Caco-2 (cell line): ENCODE measurements at regions not wholly inside any gene's neighbourhood (a gene's known extent, or its start where the extent isn't known, plus 50 kb on each side); places are given as distances from the start of the nearest gene placed in this dataset.

Experiments
- BruUV-seq: library from RNA; stranded (reverse); fragments of 400-500 nt; replicated peaks from 2 replicates; lab custom pipeline; 2021; lab: Mats Ljungman, UMichigan
- CTCF ChIA-PET: fragments of 300-600 bp; sonication (Branson Sonifier 250); formaldehyde crosslinking; loops from one replicate; lab custom pipeline; 2022; ENCODE audit warnings: antibody characterized with exemption; lab: Charles Lee
- POLR2A ChIA-PET: fragments of 300-600 bp; sonication (Branson Sonifier 250); formaldehyde crosslinking; loops from one replicate; lab custom pipeline; 2022; ENCODE audit warnings: antibody characterized with exemption; lab: Charles Lee
- DNase-seq, 2 experiments: peaks; one replicate each; pipeline versions ENCODE4 v3.0.0 to v3.0.0-alpha.2; 2020 to 2022
- H3K27me3 ChIP-seq: replicated peaks from 2 replicates; pipeline ENCODE4 v1.6.0; 2011; ENCODE audit warnings: low read length; ENCODE audit not compliant: control insufficient read depth, insufficient read depth
- H3K36me3 ChIP-seq: 2 replicates; pipeline ENCODE4 v1.5.1; 2011; ENCODE audit warnings: low read length; ENCODE audit not compliant: control insufficient read depth, insufficient read depth
- H3K4me1 ChIP-seq: fragments of 250-450 bp; sonication (Bioruptor Pico); 2 replicates; pipeline ENCODE4 v1.5.1; 2020; ENCODE audit warnings: mild to moderate bottlenecking
- H3K4me3 ChIP-seq: 2 replicates; pipeline ENCODE4 v1.5.1; 2011; ENCODE audit warnings: low read depth, mild to moderate bottlenecking, control low read depth, low read length
- H3K9me3 ChIP-seq: fragments of 250-450 bp; sonication (Bioruptor Pico); 2 replicates; pipeline ENCODE4 v1.5.1; 2020; ENCODE audit warnings: mild to moderate bottlenecking, moderate library complexity
- H3K27ac Mint-ChIP-seq: one replicate; pipeline ENCODE4 v1.8.0; 2022; ENCODE audit warnings: mixed read lengths; ENCODE audit not compliant: unreplicated experiment
- H3K27me3 Mint-ChIP-seq: one replicate; pipeline ENCODE4 v1.8.0; 2022; ENCODE audit warnings: mixed read lengths; ENCODE audit not compliant: insufficient read depth, unreplicated experiment
- H3K36me3 Mint-ChIP-seq: one replicate; pipeline ENCODE4 v1.8.0; 2022; ENCODE audit warnings: mild to moderate bottlenecking, mixed read lengths; ENCODE audit not compliant: insufficient read depth, unreplicated experiment
- H3K4me1 Mint-ChIP-seq: one replicate; pipeline ENCODE4 v1.8.0; 2022; ENCODE audit warnings: low read depth, mixed read lengths; ENCODE audit not compliant: unreplicated experiment
- H3K4me3 Mint-ChIP-seq: one replicate; pipeline ENCODE4 v1.8.0; 2022; ENCODE audit warnings: mild to moderate bottlenecking, moderate library complexity, mixed read lengths; ENCODE audit not compliant: unreplicated experiment
- H3K9me3 Mint-ChIP-seq: one replicate; pipeline ENCODE4 v1.8.0; 2022; ENCODE audit warnings: mixed read lengths; ENCODE audit not compliant: unreplicated experiment
- CTCF ChIP-seq, 2 experiments: fragments of 200-600 bp in 1 of 2; IDR thresholded peaks; 1 replicate in 1 of 2; 2 replicates in 1 of 2; pipeline versions ENCODE4 v1.5.1 to v1.8.0; 2011 to 2022; ENCODE audit warnings: antibody characterized with exemption in 1 of 2, control low read depth in 1 of 2, inconsistent platforms in 1 of 2, low read depth in 1 of 2, low read length in 1 of 2, mild to moderate bottlenecking in 1 of 2, moderate library complexity in 1 of 2; ENCODE audit not compliant: insufficient read depth in 1 of 2, severe bottlenecking in 1 of 2, unreplicated experiment in 1 of 2
- intact Hi-C: fragments of 100-400 bp; cut with micrococcal nuclease; formaldehyde crosslinking; loops from one replicate; pipeline ENCODE4 v1.10.0; 2022; ENCODE audit not compliant: unreplicated experiment

- no peak overlapping the region for H3K4me3 Mint-ChIP-seq
- BruUV-seq, result no TSS peak
- no peak for TF ChIP-seq CTCF (IDR thresholded peaks at IDR 0.05; ENCODE audit: insufficient read depth in 1 of 2, low read depth in 1 of 2, low read length in 1 of 2, severe bottlenecking in 1 of 2, unreplicated experiment in 1 of 2)
Observed at GRCh38 chr21:35561116-35561515, 499.2 kb downstream of the SETD4 start.

DNA sequence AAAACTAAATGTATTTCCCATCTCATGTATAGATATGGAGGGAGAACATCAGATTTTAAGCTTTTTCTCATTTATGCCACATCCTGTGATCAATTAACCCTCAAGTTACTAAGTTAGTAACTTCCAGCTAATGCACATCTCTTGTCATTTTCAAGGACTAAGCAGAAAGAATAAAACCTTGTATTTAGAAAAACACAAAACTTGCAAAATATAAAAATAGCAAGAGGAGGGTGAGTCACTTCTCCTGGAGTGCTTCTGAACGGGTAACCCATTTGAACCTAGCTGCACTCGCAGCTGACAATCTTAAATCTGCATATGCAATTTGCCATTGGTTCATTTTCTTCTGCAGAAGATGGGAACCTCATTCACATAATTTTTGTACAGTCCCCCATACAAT lies 500.5 kb downstream of the SETD4 start:
- no peaks in the 10 kb centered on the region for H3K27me3 ChIP-seq
- H3K27ac Mint-ChIP-seq, result no peak overlapping the region
- H3K27me3 Mint-ChIP-seq, result no peaks in the 10 kb centered on the region
- H3K36me3 Mint-ChIP-seq, result no peaks in the 10 kb centered on the region
- no peaks in the 10 kb centered on the region for H3K36me3 ChIP-seq
- POLR2A ChIA-PET, result no interaction called here
- intact Hi-C loops, result no loop called here
- H3K9me3 ChIP-seq, result no peaks in the 10 kb centered on the region
- H3K4me1 Mint-ChIP-seq, result no peaks in the 10 kb centered on the region
- no TSS peak for BruUV-seq
- H3K9me3 Mint-ChIP-seq, result peaks cover 1% of the 10 kb centered on the region
- no peak overlapping the region for H3K4me3 Mint-ChIP-seq
- H3K4me1 ChIP-seq, result peaks cover under 1% of the 10 kb centered on the region; the same call in 1 of the 2 replicates
- no peak for TF ChIP-seq CTCF (IDR thresholded peaks at IDR 0.05; ENCODE audit: insufficient read depth in 1 of 2, low read depth in 1 of 2, low read length in 1 of 2, severe bottlenecking in 1 of 2, unreplicated experiment in 1 of 2)
- CTCF ChIA-PET, result no interaction called here
- no peak for DNase-seq
- H3K4me3 ChIP-seq, result no peak overlapping the region

More at GRCh38 chr21:35561116-35561515, 499.2 kb downstream of the SETD4 start:
- Mint-ChIP-seq H3K9me3 (no peaks in the 10 kb centered on the region), H3K27ac (no peak overlapping the region), H3K36me3 (no peaks in the 10 kb centered on the region), H3K27me3 (no peaks in the 10 kb centered on the region), H3K4me1 (peaks cover 8% of the 10 kb centered on the region)
- intact Hi-C loops, result no loop called here
- POLR2A ChIA-PET, result no interaction called here
- Histone ChIP-seq H3K27me3 (no peaks in the 10 kb centered on the region), H3K9me3 (no peaks in the 10 kb centered on the region), H3K4me1 (peaks cover 9% of the 10 kb centered on the region; the same call in 1 of the 2 replicates), H3K36me3 (no peaks in the 10 kb centered on the region), H3K4me3 (no peak overlapping the region)
- no peak for DNase-seq
- CTCF ChIA-PET, result no interaction called here

- no peaks in the 10 kb centered on the region for H3K36me3 Mint-ChIP-seq
- TF ChIP-seq CTCF (IDR thresholded peaks at IDR 0.05; ENCODE audit: insufficient read depth in 1 of 2, low read depth in 1 of 2, low read length in 1 of 2, severe bottlenecking in 1 of 2, unreplicated experiment in 1 of 2), result no peak
- ChIA-PET CTCF (no interaction called here), POLR2A (no interaction called here)
- intact Hi-C loops, result no loop called here
- H3K4me3 ChIP-seq, result no peak overlapping the region
- no peak for DNase-seq
- BruUV-seq, result no TSS peak
- peaks cover 7% of the 10 kb centered on the region for H3K9me3 Mint-ChIP-seq
- H3K27ac Mint-ChIP-seq, result no peak overlapping the region
- H3K9me3 ChIP-seq, result no peaks in the 10 kb centered on the region
- no peaks in the 10 kb centered on the region for H3K27me3 Mint-ChIP-seq
- H3K4me3 Mint-ChIP-seq, result no peak overlapping the region
- no peaks in the 10 kb centered on the region for H3K4me1 ChIP-seq
- H3K36me3 ChIP-seq, result no peaks in the 10 kb centered on the region
- no peaks in the 10 kb centered on the region for H3K4me1 Mint-ChIP-seq
- no peaks in the 10 kb centered on the region for H3K27me3 ChIP-seq
Observed at GRCh38 chr21:35559128-35559828, 501.0 kb downstream of the SETD4 start.
